Loucy (cell line): ENCODE measurements at regions not wholly inside any gene's neighbourhood (a gene's known extent, or its start where the extent isn't known, plus 50 kb on each side); places are given as distances from the start of the nearest gene placed in this dataset.

Experiments used
- CTCF ChIP-seq: fragments of 200-600 bp; sonication (generic); conservative IDR thresholded peaks from 2 replicates; pipeline ENCODE4 v1.5.1; 2014; ENCODE audit warnings: mild to moderate bottlenecking, antibody characterized with exemption, low read length
- EZH2phosphoT487 ChIP-seq: fragments of 200-600 bp; IDR thresholded peaks from 2 replicates; pipeline ENCODE4 v1.6.1; 2018; ENCODE audit warnings: antibody characterized with exemption, mild to moderate bottlenecking, moderate library complexity, borderline replicate concordance

- TF ChIP-seq CTCF: no peak
- no peak for TF ChIP-seq EZH2phosphoT487
Measured at GRCh38 chr11:21625982-21626381, 566.9 kb upstream of the ANO5 start.
